Gastrocnemius medialis (tissue), 4 donors: ENCODE measurements at regions not wholly inside any gene's neighbourhood (a gene's known extent, or its start where the extent isn't known, plus 50 kb on each side); places are given as distances from the start of the nearest gene placed in this dataset.

Experiments
- ATAC-seq, 2 donors: fragments of 150-250 bp; one replicate each; pipeline ENCODE4 v1.9.1; 2016
- DNase-seq, 2 donors: peaks; one replicate each; pipeline ENCODE4 v3.0.0-alpha.2; 2019
- H3K27ac ChIP-seq, 4 donors: fragments of 200-600 bp; sonication (generic); 1 replicate in 1 of 4; 2 replicates in 3 of 4; pipeline ENCODE4 v1.5.1; 2016 to 2018; ENCODE audit warnings: mild to moderate bottlenecking in 2 of 4, moderate library complexity in 1 of 4
- H3K27me3 ChIP-seq, 3 donors: fragments of 200-600 bp; sonication (generic) in 2 of 3; 1 replicate in 1 of 3; 2 replicates in 2 of 3; pipeline versions ENCODE4 v1.5.1 to v1.6.0; 2016 to 2019; ENCODE audit warnings: mild to moderate bottlenecking in 1 of 3, moderate library complexity in 1 of 3
- H3K36me3 ChIP-seq, 2 donors: fragments of 200-600 bp; sonication (generic) in 1 of 2; one replicate each; pipeline ENCODE4 v1.5.1; 2017 to 2018
- H3K4me1 ChIP-seq, 2 donors: fragments of 200-600 bp; sonication (generic) in 1 of 2; one replicate each; pipeline ENCODE4 v1.5.1; 2016 to 2017; ENCODE audit warnings: mild to moderate bottlenecking in 2 of 2
- H3K4me3 ChIP-seq, 4 donors: fragments of 200-600 bp; sonication (generic) in 3 of 4; 1 replicate in 1 of 4; 2 replicates in 3 of 4; pipeline ENCODE4 v1.5.1; 2016 to 2019; ENCODE audit warnings: mild to moderate bottlenecking in 2 of 4
- H3K9me3 ChIP-seq, 3 donors: fragments of 200-600 bp; sonication (generic) in 2 of 3; 1 replicate in 1 of 3; 2 replicates in 2 of 3; pipeline ENCODE4 v1.5.1; 2016 to 2019
- POLR2A ChIP-seq, 2 donors: fragments of 450-650 bp; IDR thresholded peaks; one replicate each; pipeline ENCODE4 v1.6.1; 2017; ENCODE audit warnings: antibody characterized with exemption in 2 of 2, mild to moderate bottlenecking in 2 of 2, moderate library complexity in 2 of 2
- in situ Hi-C, 4 donors: fragments of 200-750 bp; cut with MboI; loops; one replicate each; pipeline versions ENCODE4 v1.15.0 to v1.8.0; 2017; ENCODE audit warnings: low sequenced_read_pairs in 4 of 4
- intact Hi-C: fragments of 100-400 bp; cut with DNase I; formaldehyde crosslinking; loops from one replicate; pipeline ENCODE4 v1.15.1; 2023; ENCODE audit warnings: low total_unique reads
- TF ChIP-seq, protein P1 (sequence below), 5 experiments: fragments of 450-650 bp in 3 of 5; fragments of 200-600 bp in 2 of 5; sonication (generic) in 2 of 5; IDR thresholded peaks in 4 of 5; conservative IDR thresholded peaks in 1 of 5; 1 replicate in 4 of 5; 2 replicates in 1 of 5; pipeline ENCODE4 v1.5.1; 2016 to 2019; ENCODE audit warnings: antibody characterized with exemption in 5 of 5, mild to moderate bottlenecking in 3 of 5, moderate library complexity in 3 of 5

- Histone ChIP-seq H3K27ac (peak overlapping the region; percentile 89 to 98 (median 94)), H3K4me1 (peaks cover 10% of the 10 kb centered on the region in 2 donors), H3K4me3 (no peak overlapping the region), H3K27me3 (no peaks in the 10 kb centered on the region), H3K9me3 (no peaks in the 10 kb centered on the region), H3K36me3 (no peaks in the 10 kb centered on the region)
- TF ChIP-seq, protein P1, sequence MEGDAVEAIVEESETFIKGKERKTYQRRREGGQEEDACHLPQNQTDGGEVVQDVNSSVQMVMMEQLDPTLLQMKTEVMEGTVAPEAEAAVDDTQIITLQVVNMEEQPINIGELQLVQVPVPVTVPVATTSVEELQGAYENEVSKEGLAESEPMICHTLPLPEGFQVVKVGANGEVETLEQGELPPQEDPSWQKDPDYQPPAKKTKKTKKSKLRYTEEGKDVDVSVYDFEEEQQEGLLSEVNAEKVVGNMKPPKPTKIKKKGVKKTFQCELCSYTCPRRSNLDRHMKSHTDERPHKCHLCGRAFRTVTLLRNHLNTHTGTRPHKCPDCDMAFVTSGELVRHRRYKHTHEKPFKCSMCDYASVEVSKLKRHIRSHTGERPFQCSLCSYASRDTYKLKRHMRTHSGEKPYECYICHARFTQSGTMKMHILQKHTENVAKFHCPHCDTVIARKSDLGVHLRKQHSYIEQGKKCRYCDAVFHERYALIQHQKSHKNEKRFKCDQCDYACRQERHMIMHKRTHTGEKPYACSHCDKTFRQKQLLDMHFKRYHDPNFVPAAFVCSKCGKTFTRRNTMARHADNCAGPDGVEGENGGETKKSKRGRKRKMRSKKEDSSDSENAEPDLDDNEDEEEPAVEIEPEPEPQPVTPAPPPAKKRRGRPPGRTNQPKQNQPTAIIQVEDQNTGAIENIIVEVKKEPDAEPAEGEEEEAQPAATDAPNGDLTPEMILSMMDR (IDR thresholded peaks at IDR 0.05 in 4 of 5, conservative IDR thresholded peaks at IDR 0.05 in 1 of 5), result no peak
- no peak for TF ChIP-seq POLR2A (IDR thresholded peaks at IDR 0.05)
- intact Hi-C loops (loop anchor here (2.0 kb wide), 2 partner anchors 15 to 31 kb away; no protein-coding TSS in a partner anchor), in situ Hi-C loops (no loop called here)
- no peak for ATAC-seq
- DNase-seq, result no peak
Measured at GRCh38 chr5:91281401-91281800, 101.7 kb downstream of the ARRDC3 start.

DNA sequence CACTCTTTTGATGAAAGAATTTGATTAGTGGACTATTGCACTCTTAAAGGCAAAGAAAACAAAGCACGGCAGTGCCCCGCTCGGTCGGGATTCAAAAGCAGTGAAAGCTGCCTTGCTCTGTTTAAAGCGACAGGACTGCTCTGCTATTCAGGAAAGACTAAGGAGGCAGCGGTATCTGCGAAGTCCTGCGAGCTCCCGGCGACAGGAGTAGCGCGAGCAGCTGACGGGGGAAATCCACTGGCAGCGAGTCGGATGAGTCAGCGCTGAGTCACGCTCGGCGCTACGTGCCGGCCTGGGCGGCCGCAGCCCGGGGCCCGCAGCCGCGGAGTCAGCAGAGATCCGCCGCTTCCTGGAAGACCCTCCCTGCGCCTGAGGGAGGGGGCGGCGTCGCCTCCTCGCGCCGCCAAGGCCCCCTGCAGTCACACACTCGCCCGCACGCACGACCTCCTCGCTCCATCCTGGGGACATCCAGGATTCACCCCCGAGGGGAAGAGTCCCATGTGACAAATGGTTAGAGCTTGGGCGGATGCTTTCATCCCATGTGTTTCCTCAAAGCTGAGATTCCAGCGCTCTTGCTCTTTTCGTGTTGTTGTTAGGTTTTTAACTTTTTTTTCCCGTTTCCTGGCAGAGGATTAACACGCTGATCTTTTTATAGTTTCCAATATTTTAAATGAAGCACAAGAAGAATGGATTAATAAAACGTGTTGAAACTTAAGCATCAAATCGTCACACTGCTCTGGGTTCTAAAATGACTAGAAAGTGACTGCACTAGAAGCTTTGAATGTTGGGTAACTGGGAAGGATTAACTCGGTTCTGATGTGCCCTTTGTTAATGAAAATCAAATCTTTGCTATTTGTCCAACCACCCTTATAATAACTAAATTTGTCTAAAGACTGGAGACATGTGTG lies 102.5 kb downstream of the ARRDC3 start:
- in situ Hi-C loops, result no loop called here
- peak; percentile 74 to 79 for TF ChIP-seq POLR2A (IDR thresholded peaks at IDR 0.05)
- TF ChIP-seq, protein P1 (IDR thresholded peaks at IDR 0.05 in 4 of 5, conservative IDR thresholded peaks at IDR 0.05 in 1 of 5), result peak in 1 of 5 experiments; percentile 14
- H3K27me3 ChIP-seq, result no peaks in the 10 kb centered on the region
- ATAC-seq (peak; percentile 96 to 97), DNase-seq (peak; percentile 91 to 93)
- H3K36me3 ChIP-seq, result no peaks in the 10 kb centered on the region
- H3K9me3 ChIP-seq, result no peaks in the 10 kb centered on the region
- H3K4me1 ChIP-seq, result peaks cover 10% of the 10 kb centered on the region in 2 donors
- peak overlapping the region; percentile 61 to 75 (median 72) for H3K4me3 ChIP-seq
- H3K27ac ChIP-seq, result peak overlapping the region; percentile 89 to 98 (median 94)
- intact Hi-C loops, result loop anchor here (1.0 to 2.0 kb wide), 3 partner anchors 16 to 103 kb away; partner anchors contain the start of gene ARRDC3

- in situ Hi-C loops, result no loop called here
- Histone ChIP-seq H3K4me3 (no peak overlapping the region), H3K9me3 (no peaks in the 10 kb centered on the region), H3K27me3 (no peaks in the 10 kb centered on the region), H3K4me1 (peaks cover 10% of the 10 kb centered on the region in 2 donors), H3K27ac (no peak overlapping the region), H3K36me3 (no peaks in the 10 kb centered on the region)
- intact Hi-C loops, result no loop called here
- TF ChIP-seq POLR2A (IDR thresholded peaks at IDR 0.05), result no peak
- TF ChIP-seq, protein P1 (IDR thresholded peaks at IDR 0.05 in 4 of 5, conservative IDR thresholded peaks at IDR 0.05 in 1 of 5), result no peak
- DNase-seq (no peak), ATAC-seq (no peak)
Measured at GRCh38 chr5:91277840-91278239, 105.3 kb downstream of the ARRDC3 start.

GRCh38 chr5:91277093-91277626 lies 106.0 kb downstream of the ARRDC3 start:
- no peak for ATAC-seq

More at GRCh38 chr5:91277093-91277626, 106.0 kb downstream of the ARRDC3 start:
- no peak overlapping the region for H3K27ac ChIP-seq
- intact Hi-C loops (no loop called here), in situ Hi-C loops (no loop called here)
- no peak overlapping the region for H3K4me3 ChIP-seq
- peaks cover 10% of the 10 kb centered on the region in 2 donors for H3K4me1 ChIP-seq
- H3K9me3 ChIP-seq, result no peaks in the 10 kb centered on the region
- TF ChIP-seq, protein P1 (IDR thresholded peaks at IDR 0.05 in 4 of 5, conservative IDR thresholded peaks at IDR 0.05 in 1 of 5), result no peak
- no peak for TF ChIP-seq POLR2A (IDR thresholded peaks at IDR 0.05)
- no peaks in the 10 kb centered on the region for H3K27me3 ChIP-seq
- DNase-seq, result no peak
- no peaks in the 10 kb centered on the region for H3K36me3 ChIP-seq
